GM23338 (cell line): ENCODE measurements at regions not wholly inside any gene's neighbourhood (a gene's known extent, or its start where the extent isn't known, plus 50 kb on each side); places are given as distances from the start of the nearest gene placed in this dataset.

ENCODE experiments used
- ATAC-seq: fragments of 200-7000 bp; cut with Tn5 transposase; 3 replicates; pipeline ENCODE4 v1.9.1; 2020
- DNase-seq: peaks from one replicate; pipeline ENCODE4 v3.0.0-alpha.2; 2015; ENCODE audit warnings: low spot score
- H2AFZ ChIP-seq: fragments of 200-600 bp; sonication (generic); 2 replicates; pipeline ENCODE4 v1.8.0; 2016; ENCODE audit warnings: antibody characterized with exemption, mild to moderate bottlenecking, moderate library complexity
- H3F3A ChIP-seq: fragments of 200-600 bp; sonication (generic); replicated peaks from 2 replicates; pipeline ENCODE4 v1.8.0; 2017; ENCODE audit warnings: antibody characterized with exemption, mixed run types, low read depth
- H3K27ac ChIP-seq: fragments of 200-600 bp; sonication (generic); 2 replicates; pipeline ENCODE4 v1.6.1; 2016; ENCODE audit warnings: low read depth
- H3K27me3 ChIP-seq: fragments of 200-600 bp; sonication (generic); 2 replicates; pipeline ENCODE4 v1.8.0; 2016; ENCODE audit warnings: mild to moderate bottlenecking, mixed run types, moderate library complexity; ENCODE audit not compliant: insufficient read depth
- H3K36me3 ChIP-seq: fragments of 200-600 bp; sonication (generic); 2 replicates; pipeline ENCODE4 v1.8.0; 2016; ENCODE audit warnings: mild to moderate bottlenecking; ENCODE audit not compliant: insufficient read depth
- H3K4me1 ChIP-seq: fragments of 200-600 bp; sonication (generic); 2 replicates; pipeline ENCODE4 v1.8.0; 2016; ENCODE audit warnings: mild to moderate bottlenecking, moderate library complexity; ENCODE audit not compliant: insufficient read depth
- H3K4me2 ChIP-seq: fragments of 200-600 bp; sonication (generic); 2 replicates; pipeline ENCODE4 v1.7.1; 2017; ENCODE audit warnings: mixed run types
- H3K4me3 ChIP-seq: fragments of 200-600 bp; sonication (generic); 2 replicates; pipeline ENCODE4 v1.6.1; 2016; ENCODE audit warnings: mixed run types
- H3K79me2 ChIP-seq: fragments of 200-600 bp; sonication (generic); replicated peaks from 2 replicates; pipeline ENCODE4 v1.8.0; 2017; ENCODE audit warnings: mild to moderate bottlenecking; ENCODE audit not compliant: insufficient read depth
- H3K9me2 ChIP-seq: fragments of 200-600 bp; sonication (generic); 2 replicates; pipeline ENCODE4 v1.8.0; 2017; ENCODE audit not compliant: insufficient read depth
- H4K20me1 ChIP-seq: fragments of 200-600 bp; sonication (generic); replicated peaks from 2 replicates; pipeline ENCODE4 v1.8.0; 2017; ENCODE audit warnings: mild to moderate bottlenecking; ENCODE audit not compliant: insufficient read depth
- H3K27ac Mint-ChIP-seq: 2 replicates; pipeline ENCODE4 v1.8.0; 2020; ENCODE audit warnings: inconsistent platforms, mild to moderate bottlenecking, moderate library complexity, mixed read lengths
- H3K27me3 Mint-ChIP-seq: 3 replicates; pipeline ENCODE4 v1.8.0; 2022; ENCODE audit warnings: low read depth, mild to moderate bottlenecking, moderate library complexity, mixed read lengths, inconsistent platforms; ENCODE audit not compliant: insufficient read depth, poor library complexity
- H3K36me3 Mint-ChIP-seq: 3 replicates; pipeline ENCODE4 v1.8.0; 2021; ENCODE audit warnings: low read depth, mild to moderate bottlenecking, inconsistent platforms, moderate library complexity, mixed read lengths
- H3K4me1 Mint-ChIP-seq: 3 replicates; pipeline ENCODE4 v1.8.0; 2020; ENCODE audit warnings: mild to moderate bottlenecking, inconsistent platforms, mixed read lengths
- H3K4me3 Mint-ChIP-seq: 3 replicates; pipeline ENCODE4 v1.8.0; 2021; ENCODE audit warnings: moderate library complexity, mild to moderate bottlenecking, inconsistent platforms, mixed read lengths
- H3K9me3 Mint-ChIP-seq: 3 replicates; pipeline ENCODE4 v1.8.0; 2020; ENCODE audit warnings: moderate library complexity, mild to moderate bottlenecking, inconsistent platforms, mixed read lengths
- CREB1 ChIP-seq: fragments of 250-450 bp; sonication (Bioruptor Pico); IDR thresholded peaks from 2 replicates; pipeline ENCODE4 v1.5.0; 2020; ENCODE audit warnings: low read depth, mild to moderate bottlenecking, moderate library complexity
- EZH2 ChIP-seq: fragments of 200-600 bp; sonication (generic); IDR thresholded peaks from one replicate; pipeline ENCODE4 v1.8.0; 2017; ENCODE audit warnings: antibody characterized with exemption, mild to moderate bottlenecking, low read depth; ENCODE audit not compliant: unreplicated experiment
- EZH2phosphoT487 ChIP-seq: fragments of 200-600 bp; sonication (generic); IDR thresholded peaks from one replicate; pipeline ENCODE4 v1.8.1; 2018; ENCODE audit warnings: antibody characterized with exemption; ENCODE audit not compliant: unreplicated experiment
- JUNB ChIP-seq: IDR thresholded peaks from one replicate; pipeline ENCODE4 v1.6.1; 2016; ENCODE audit warnings: antibody characterized with exemption; ENCODE audit not compliant: unreplicated experiment
- NANOG ChIP-seq: IDR thresholded peaks from 2 replicates; pipeline ENCODE4 v1.6.1; 2016; ENCODE audit warnings: antibody characterized with exemption, borderline replicate concordance
- POLR2AphosphoS5 ChIP-seq: IDR thresholded peaks from 2 replicates; pipeline ENCODE4 v1.6.1; 2016; ENCODE audit warnings: antibody characterized with exemption, low read depth
- ZNF114 ChIP-seq: fragments of 250-450 bp; sonication (Bioruptor Pico); IDR thresholded peaks from 2 replicates; pipeline ENCODE4 v1.5.0; 2020; ENCODE audit warnings: mild to moderate bottlenecking, moderate library complexity
- ZNF331 ChIP-seq: fragments of 250-450 bp; sonication (Bioruptor Pico); IDR thresholded peaks from 2 replicates; pipeline ENCODE4 v1.5.0; 2020; ENCODE audit warnings: low read depth, mild to moderate bottlenecking, moderate library complexity
- ZNF462 ChIP-seq: fragments of 250-450 bp; sonication (Bioruptor Pico); IDR thresholded peaks from 2 replicates; pipeline ENCODE4 v1.5.0; 2020; ENCODE audit warnings: mild to moderate bottlenecking, moderate library complexity
- TF ChIP-seq, protein P1 (sequence below): IDR thresholded peaks from one replicate; pipeline ENCODE4 v1.6.1; 2018; ENCODE audit warnings: antibody characterized with exemption; ENCODE audit not compliant: unreplicated experiment
- TF ChIP-seq, protein P2 (sequence below): IDR thresholded peaks from 2 replicates; pipeline ENCODE4 v1.6.1; 2016; ENCODE audit warnings: antibody characterized with exemption
- TF ChIP-seq, protein P3 (sequence below), 2 experiments: fragments of 200-600 bp in 1 of 2; sonication (generic) in 1 of 2; conservative IDR thresholded peaks; 2 replicates each; pipeline versions ENCODE4 v1.5.1 to v1.6.1; 2016 to 2017; ENCODE audit warnings: antibody characterized with exemption in 2 of 2, low read depth in 2 of 2, mild to moderate bottlenecking in 2 of 2, moderate library complexity in 1 of 2

GRCh38 chr1:29542548-29542947 lies 306.2 kb downstream of the PTPRU start:
- Histone ChIP-seq H3K4me1 (no peaks in the 10 kb centered on the region), H3K79me2 (no peaks in the 10 kb centered on the region), H3K27me3 (no peaks in the 10 kb centered on the region), H2AFZ (no peak overlapping the region), H4K20me1 (no peaks in the 10 kb centered on the region), H3F3A (no peaks in the 10 kb centered on the region), H3K9me2 (no peaks in the 10 kb centered on the region), H3K4me3 (no peak overlapping the region), H3K27ac (no peak overlapping the region), H3K36me3 (no peaks in the 10 kb centered on the region), H3K4me2 (no peak overlapping the region)
- DNase-seq (no peak), ATAC-seq (no peak)
- H3K9me3 Mint-ChIP-seq, result no peaks in the 10 kb centered on the region; the same call in 2 of the 3 replicates
- peaks cover 2% of the 10 kb centered on the region for H3K27me3 Mint-ChIP-seq
- TF ChIP-seq ZNF462 (CRISPR knock-in tag), result no peak
- TF ChIP-seq NANOG, result no peak
- no peak for TF ChIP-seq JUNB
- TF ChIP-seq, protein P1, sequence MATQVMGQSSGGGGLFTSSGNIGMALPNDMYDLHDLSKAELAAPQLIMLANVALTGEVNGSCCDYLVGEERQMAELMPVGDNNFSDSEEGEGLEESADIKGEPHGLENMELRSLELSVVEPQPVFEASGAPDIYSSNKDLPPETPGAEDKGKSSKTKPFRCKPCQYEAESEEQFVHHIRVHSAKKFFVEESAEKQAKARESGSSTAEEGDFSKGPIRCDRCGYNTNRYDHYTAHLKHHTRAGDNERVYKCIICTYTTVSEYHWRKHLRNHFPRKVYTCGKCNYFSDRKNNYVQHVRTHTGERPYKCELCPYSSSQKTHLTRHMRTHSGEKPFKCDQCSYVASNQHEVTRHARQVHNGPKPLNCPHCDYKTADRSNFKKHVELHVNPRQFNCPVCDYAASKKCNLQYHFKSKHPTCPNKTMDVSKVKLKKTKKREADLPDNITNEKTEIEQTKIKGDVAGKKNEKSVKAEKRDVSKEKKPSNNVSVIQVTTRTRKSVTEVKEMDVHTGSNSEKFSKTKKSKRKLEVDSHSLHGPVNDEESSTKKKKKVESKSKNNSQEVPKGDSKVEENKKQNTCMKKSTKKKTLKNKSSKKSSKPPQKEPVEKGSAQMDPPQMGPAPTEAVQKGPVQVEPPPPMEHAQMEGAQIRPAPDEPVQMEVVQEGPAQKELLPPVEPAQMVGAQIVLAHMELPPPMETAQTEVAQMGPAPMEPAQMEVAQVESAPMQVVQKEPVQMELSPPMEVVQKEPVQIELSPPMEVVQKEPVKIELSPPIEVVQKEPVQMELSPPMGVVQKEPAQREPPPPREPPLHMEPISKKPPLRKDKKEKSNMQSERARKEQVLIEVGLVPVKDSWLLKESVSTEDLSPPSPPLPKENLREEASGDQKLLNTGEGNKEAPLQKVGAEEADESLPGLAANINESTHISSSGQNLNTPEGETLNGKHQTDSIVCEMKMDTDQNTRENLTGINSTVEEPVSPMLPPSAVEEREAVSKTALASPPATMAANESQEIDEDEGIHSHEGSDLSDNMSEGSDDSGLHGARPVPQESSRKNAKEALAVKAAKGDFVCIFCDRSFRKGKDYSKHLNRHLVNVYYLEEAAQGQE, result no peak
- TF ChIP-seq CREB1 (CRISPR knock-in tag), result no peak
- TF ChIP-seq EZH2phosphoT487, result no peak
- no peak for TF ChIP-seq EZH2
- TF ChIP-seq POLR2AphosphoS5, result no peak
- TF ChIP-seq ZNF331, result no peak
- no peak for TF ChIP-seq ZNF114 (CRISPR knock-in tag)
- TF ChIP-seq, protein P2, sequence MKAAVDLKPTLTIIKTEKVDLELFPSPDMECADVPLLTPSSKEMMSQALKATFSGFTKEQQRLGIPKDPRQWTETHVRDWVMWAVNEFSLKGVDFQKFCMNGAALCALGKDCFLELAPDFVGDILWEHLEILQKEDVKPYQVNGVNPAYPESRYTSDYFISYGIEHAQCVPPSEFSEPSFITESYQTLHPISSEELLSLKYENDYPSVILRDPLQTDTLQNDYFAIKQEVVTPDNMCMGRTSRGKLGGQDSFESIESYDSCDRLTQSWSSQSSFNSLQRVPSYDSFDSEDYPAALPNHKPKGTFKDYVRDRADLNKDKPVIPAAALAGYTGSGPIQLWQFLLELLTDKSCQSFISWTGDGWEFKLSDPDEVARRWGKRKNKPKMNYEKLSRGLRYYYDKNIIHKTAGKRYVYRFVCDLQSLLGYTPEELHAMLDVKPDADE, result no peak
- TF ChIP-seq, protein P3, sequence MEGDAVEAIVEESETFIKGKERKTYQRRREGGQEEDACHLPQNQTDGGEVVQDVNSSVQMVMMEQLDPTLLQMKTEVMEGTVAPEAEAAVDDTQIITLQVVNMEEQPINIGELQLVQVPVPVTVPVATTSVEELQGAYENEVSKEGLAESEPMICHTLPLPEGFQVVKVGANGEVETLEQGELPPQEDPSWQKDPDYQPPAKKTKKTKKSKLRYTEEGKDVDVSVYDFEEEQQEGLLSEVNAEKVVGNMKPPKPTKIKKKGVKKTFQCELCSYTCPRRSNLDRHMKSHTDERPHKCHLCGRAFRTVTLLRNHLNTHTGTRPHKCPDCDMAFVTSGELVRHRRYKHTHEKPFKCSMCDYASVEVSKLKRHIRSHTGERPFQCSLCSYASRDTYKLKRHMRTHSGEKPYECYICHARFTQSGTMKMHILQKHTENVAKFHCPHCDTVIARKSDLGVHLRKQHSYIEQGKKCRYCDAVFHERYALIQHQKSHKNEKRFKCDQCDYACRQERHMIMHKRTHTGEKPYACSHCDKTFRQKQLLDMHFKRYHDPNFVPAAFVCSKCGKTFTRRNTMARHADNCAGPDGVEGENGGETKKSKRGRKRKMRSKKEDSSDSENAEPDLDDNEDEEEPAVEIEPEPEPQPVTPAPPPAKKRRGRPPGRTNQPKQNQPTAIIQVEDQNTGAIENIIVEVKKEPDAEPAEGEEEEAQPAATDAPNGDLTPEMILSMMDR (conservative IDR thresholded peaks at IDR 0.05; ENCODE audit: low read depth in 2 of 2), result no peak
- no peaks in the 10 kb centered on the region for H3K36me3 Mint-ChIP-seq
- H3K4me1 Mint-ChIP-seq, result no peaks in the 10 kb centered on the region; the same call in 2 of the 3 replicates
- no peak overlapping the region for H3K4me3 Mint-ChIP-seq
- H3K27ac Mint-ChIP-seq, result no peak overlapping the region
